SH-SY5Y (cell line): ENCODE measurements at regions not wholly inside any gene's neighbourhood (a gene's known extent, or its start where the extent isn't known, plus 50 kb on each side); places are given as distances from the start of the nearest gene placed in this dataset.

Source experiments
- GATA2 ChIP-seq: IDR thresholded peaks from 2 replicates; pipeline ENCODE4 v1.6.1; 2011; ENCODE audit warnings: mild to moderate bottlenecking, low read depth, low read length
- GATA3 ChIP-seq: IDR thresholded peaks from 2 replicates; pipeline ENCODE4 v1.6.1; 2011; ENCODE audit warnings: low read depth, mild to moderate bottlenecking, low read length, moderate library complexity

- TF ChIP-seq GATA2 (no peak), GATA3 (no peak)
Measured at GRCh38 chr2:116074161-116074560, 1631.7 kb downstream of the DPP10 start.
